Glutamatergic neuron (in vitro differentiated cells): ENCODE measurements at regions not wholly inside any gene's neighbourhood (a gene's known extent, or its start where the extent isn't known, plus 50 kb on each side); places are given as distances from the start of the nearest gene placed in this dataset.

Experiments used
- DNase-seq: peaks from one replicate; pipeline ENCODE4 v3.0.0; 2022
- H3K27ac Mint-ChIP-seq: one replicate; pipeline ENCODE4 v1.8.0; 2020; ENCODE audit warnings: mild to moderate bottlenecking, mixed read lengths, inconsistent platforms; ENCODE audit not compliant: unreplicated experiment
- H3K27me3 Mint-ChIP-seq: one replicate; pipeline ENCODE4 v1.8.0; 2020; ENCODE audit warnings: mild to moderate bottlenecking, moderate library complexity, mixed read lengths, inconsistent platforms; ENCODE audit not compliant: unreplicated experiment
- H3K36me3 Mint-ChIP-seq: one replicate; pipeline ENCODE4 v1.8.0; 2020; ENCODE audit warnings: mild to moderate bottlenecking, mixed read lengths, inconsistent platforms; ENCODE audit not compliant: unreplicated experiment
- H3K4me1 Mint-ChIP-seq: one replicate; pipeline ENCODE4 v1.8.0; 2020; ENCODE audit warnings: mild to moderate bottlenecking, low read depth, mixed read lengths, inconsistent platforms; ENCODE audit not compliant: unreplicated experiment
- H3K4me3 Mint-ChIP-seq: one replicate; pipeline ENCODE4 v1.8.0; 2020; ENCODE audit warnings: mild to moderate bottlenecking, mixed read lengths, inconsistent platforms; ENCODE audit not compliant: unreplicated experiment
- H3K9me3 Mint-ChIP-seq: one replicate; pipeline ENCODE4 v1.8.0; 2020; ENCODE audit warnings: mild to moderate bottlenecking, moderate library complexity, mixed read lengths, inconsistent platforms; ENCODE audit not compliant: unreplicated experiment
- CTCF ChIP-seq: fragments of 200-600 bp; sonication (generic); IDR thresholded peaks from one replicate; pipeline ENCODE4 v1.5.0; 2021; ENCODE audit not compliant: partially characterized antibody, unreplicated experiment

- no peak for TF ChIP-seq CTCF
- Mint-ChIP-seq H3K27me3 (no peaks in the 10 kb centered on the region), H3K4me3 (no peak overlapping the region), H3K36me3 (no peaks in the 10 kb centered on the region), H3K4me1 (peaks cover 3% of the 10 kb centered on the region), H3K27ac (no peak overlapping the region), H3K9me3 (peaks cover 4% of the 10 kb centered on the region)
- DNase-seq: no peak
Observed at GRCh38 chr2:104904889-104905288, 51.0 kb downstream of the POU3F3 start.

DNA sequence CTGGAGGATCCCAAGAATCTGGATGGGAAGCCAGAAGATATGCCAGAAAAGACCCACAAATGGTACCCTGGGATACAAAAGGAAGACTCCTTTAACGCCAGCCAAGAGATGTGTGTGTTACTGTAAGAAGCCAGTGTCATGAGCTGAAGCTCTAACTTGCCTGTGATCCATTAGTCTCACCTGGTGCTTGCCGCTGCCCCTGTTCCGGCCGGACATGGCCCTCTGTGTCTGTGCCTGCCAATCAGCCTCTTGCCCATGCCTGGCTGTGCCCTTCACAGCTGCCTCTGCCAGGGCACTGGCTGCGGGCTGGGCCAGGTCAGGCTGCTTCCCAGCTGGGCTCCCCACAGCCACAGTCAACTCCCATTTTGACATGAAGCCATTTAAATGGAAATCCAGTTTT lies 55.4 kb downstream of the POU3F3 start:
- no peak for TF ChIP-seq CTCF
- Mint-ChIP-seq H3K36me3 (no peaks in the 10 kb centered on the region), H3K27ac (no peak overlapping the region), H3K27me3 (no peaks in the 10 kb centered on the region), H3K9me3 (peaks cover 2% of the 10 kb centered on the region), H3K4me1 (no peaks in the 10 kb centered on the region), H3K4me3 (no peak overlapping the region)
- DNase-seq: no peak

- H3K9me3 Mint-ChIP-seq: peaks cover 1% of the 10 kb centered on the region
- no peak overlapping the region for H3K27ac Mint-ChIP-seq
- H3K36me3 Mint-ChIP-seq: no peaks in the 10 kb centered on the region
- H3K27me3 Mint-ChIP-seq: no peaks in the 10 kb centered on the region
- DNase-seq: no peak
- no peak overlapping the region for H3K4me3 Mint-ChIP-seq
- TF ChIP-seq CTCF: no peak
- H3K4me1 Mint-ChIP-seq: no peaks in the 10 kb centered on the region
Observed at GRCh38 chr2:104914509-104914908, 60.6 kb downstream of the POU3F3 start.

GRCh38 chr2:104915107-104915793 lies 61.3 kb downstream of the POU3F3 start:
- peaks cover 1% of the 10 kb centered on the region for H3K9me3 Mint-ChIP-seq
- H3K27me3 Mint-ChIP-seq: no peaks in the 10 kb centered on the region
- no peak overlapping the region for H3K4me3 Mint-ChIP-seq
- no peak for DNase-seq
- H3K36me3 Mint-ChIP-seq: no peaks in the 10 kb centered on the region
- no peaks in the 10 kb centered on the region for H3K4me1 Mint-ChIP-seq
- no peak for TF ChIP-seq CTCF
- H3K27ac Mint-ChIP-seq: no peak overlapping the region

GRCh38 chr2:104919127-104919526 lies 65.2 kb downstream of the POU3F3 start:
- Mint-ChIP-seq H3K4me3 (no peak overlapping the region), H3K4me1 (no peaks in the 10 kb centered on the region), H3K9me3 (peaks cover 1% of the 10 kb centered on the region), H3K27me3 (no peaks in the 10 kb centered on the region), H3K27ac (no peak overlapping the region), H3K36me3 (peaks cover 8% of the 10 kb centered on the region)
- DNase-seq: no peak
- TF ChIP-seq CTCF: no peak
